Gastroesophageal sphincter (tissue), 4 donors: ENCODE measurements at regions not wholly inside any gene's neighbourhood (a gene's known extent, or its start where the extent isn't known, plus 50 kb on each side); places are given as distances from the start of the nearest gene placed in this dataset.
"Not testable (repeated sequence)": the region's sequence is repeated elsewhere in the genome, so short reads cannot be mapped to it uniquely, and the experiment has no call there.

Experiments used
- ATAC-seq: fragments of 150-250 bp; one replicate; pipeline ENCODE4 v1.9.1; 2016; ENCODE audit warnings: mild to moderate bottlenecking, moderate library complexity
- H3K27ac ChIP-seq, 4 donors: fragments of 200-600 bp; sonication (generic) in 3 of 4; 1 replicate in 3 of 4; 2 replicates in 1 of 4; pipeline ENCODE4 v1.5.1; 2016 to 2019
- H3K27me3 ChIP-seq: fragments of 200-600 bp; sonication (generic); one replicate; pipeline ENCODE4 v1.5.1; 2019
- H3K36me3 ChIP-seq, 2 donors: fragments of 200-600 bp; sonication (generic); one replicate each; pipeline ENCODE4 v1.5.1; 2019; ENCODE audit warnings: control low read depth in 1 of 2
- H3K4me1 ChIP-seq, 3 donors: fragments of 200-600 bp; sonication (generic); 1 replicate in 2 of 3; 2 replicates in 1 of 3; pipeline ENCODE4 v1.5.1; 2016 to 2019; ENCODE audit warnings: control low read depth in 2 of 3
- H3K4me3 ChIP-seq, 2 donors: fragments of 200-600 bp; sonication (generic); one replicate each; pipeline ENCODE4 v1.5.1; 2019; ENCODE audit warnings: mild to moderate bottlenecking in 1 of 2, moderate library complexity in 1 of 2
- H3K9me3 ChIP-seq, 3 donors: fragments of 200-600 bp; sonication (generic); one replicate each; pipeline ENCODE4 v1.5.1; 2017 to 2019; ENCODE audit warnings: control low read depth in 2 of 3
- EP300 ChIP-seq: sonication (generic); formaldehyde crosslinking; IDR thresholded peaks from one replicate; pipeline ENCODE4 v1.6.1; 2017; ENCODE audit warnings: antibody characterized with exemption, mild to moderate bottlenecking
- POLR2A ChIP-seq, 2 donors: fragments of 450-650 bp; IDR thresholded peaks; one replicate each; pipeline ENCODE4 v1.6.1; 2017; ENCODE audit warnings: antibody characterized with exemption in 2 of 2, mild to moderate bottlenecking in 2 of 2, moderate library complexity in 1 of 2
- POLR2AphosphoS5 ChIP-seq: sonication (generic); formaldehyde crosslinking; IDR thresholded peaks from one replicate; pipeline ENCODE4 v1.6.1; 2017; ENCODE audit warnings: antibody characterized with exemption
- WGBS, 2 donors: methylation state at CpG; one replicate each; pipeline ENCODE4 v1.1.5; 2018; ENCODE audit warnings: low coverage in 1 of 2; 5-methylcytosine and 5-hydroxymethylcytosine counted together
- TF ChIP-seq, protein P1 (sequence below), 4 experiments: fragments of 200-600 bp in 2 of 4; fragments of 450-650 bp in 2 of 4; sonication (generic) in 1 of 4; IDR thresholded peaks; one replicate each; pipeline ENCODE4 v1.5.1; 2017 to 2019; ENCODE audit warnings: antibody characterized with exemption in 4 of 4, mild to moderate bottlenecking in 2 of 4, moderate library complexity in 2 of 4

DNA sequence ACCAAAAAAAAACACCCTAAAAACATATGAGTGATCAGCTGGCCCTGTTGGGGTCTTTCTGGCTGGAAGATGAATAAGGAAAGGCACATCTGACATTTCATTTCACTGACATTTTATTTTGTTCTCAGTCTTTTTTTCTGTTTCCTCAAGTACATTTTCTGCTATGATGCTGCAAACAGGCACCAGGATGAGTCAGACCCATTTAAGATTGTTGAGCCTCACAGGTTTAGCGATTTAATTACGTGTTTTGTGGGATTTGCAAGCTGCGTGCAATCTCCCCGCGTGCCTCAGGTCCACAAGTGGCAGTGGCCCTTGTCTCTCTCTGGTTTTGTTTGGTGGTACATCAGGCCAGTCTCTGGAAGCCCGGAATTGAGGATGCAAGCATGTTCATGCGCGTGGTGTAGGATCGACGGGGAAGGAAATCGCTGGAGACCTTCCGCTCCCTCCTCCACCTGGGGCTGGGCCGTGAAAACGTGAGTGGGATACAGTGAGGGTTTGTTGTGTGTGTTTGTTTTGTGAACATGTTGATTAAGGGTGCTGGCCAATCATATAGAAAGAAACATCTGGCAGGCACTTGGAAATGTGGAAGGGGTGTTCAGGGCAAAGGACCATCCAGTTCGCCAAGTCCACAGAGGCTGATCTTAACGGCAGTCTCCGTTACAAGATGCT, 120.2 kb upstream of the ZNF516 start:
- TF ChIP-seq POLR2A (IDR thresholded peaks at IDR 0.05), result no peak
- TF ChIP-seq POLR2AphosphoS5, result no peak
- TF ChIP-seq, protein P1, sequence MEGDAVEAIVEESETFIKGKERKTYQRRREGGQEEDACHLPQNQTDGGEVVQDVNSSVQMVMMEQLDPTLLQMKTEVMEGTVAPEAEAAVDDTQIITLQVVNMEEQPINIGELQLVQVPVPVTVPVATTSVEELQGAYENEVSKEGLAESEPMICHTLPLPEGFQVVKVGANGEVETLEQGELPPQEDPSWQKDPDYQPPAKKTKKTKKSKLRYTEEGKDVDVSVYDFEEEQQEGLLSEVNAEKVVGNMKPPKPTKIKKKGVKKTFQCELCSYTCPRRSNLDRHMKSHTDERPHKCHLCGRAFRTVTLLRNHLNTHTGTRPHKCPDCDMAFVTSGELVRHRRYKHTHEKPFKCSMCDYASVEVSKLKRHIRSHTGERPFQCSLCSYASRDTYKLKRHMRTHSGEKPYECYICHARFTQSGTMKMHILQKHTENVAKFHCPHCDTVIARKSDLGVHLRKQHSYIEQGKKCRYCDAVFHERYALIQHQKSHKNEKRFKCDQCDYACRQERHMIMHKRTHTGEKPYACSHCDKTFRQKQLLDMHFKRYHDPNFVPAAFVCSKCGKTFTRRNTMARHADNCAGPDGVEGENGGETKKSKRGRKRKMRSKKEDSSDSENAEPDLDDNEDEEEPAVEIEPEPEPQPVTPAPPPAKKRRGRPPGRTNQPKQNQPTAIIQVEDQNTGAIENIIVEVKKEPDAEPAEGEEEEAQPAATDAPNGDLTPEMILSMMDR (IDR thresholded peaks at IDR 0.05), result no peak
- TF ChIP-seq EP300, result no peak
- no peak for ATAC-seq
- no peaks in the 10 kb centered on the region for H3K27me3 ChIP-seq
- H3K9me3 ChIP-seq, result no peaks in the 10 kb centered on the region
- H3K4me3 ChIP-seq, result no peak overlapping the region
- peaks cover 0 to 21% (median 9%) of the 10 kb centered on the region in 3 donors for H3K4me1 ChIP-seq
- 94 to 98% methylated on average over 8 to 9 of the region's 17 CpGs for WGBS, 2 donors
- H3K36me3 ChIP-seq, result no peaks in the 10 kb centered on the region
- H3K27ac ChIP-seq, result no peak overlapping the region

DNA sequence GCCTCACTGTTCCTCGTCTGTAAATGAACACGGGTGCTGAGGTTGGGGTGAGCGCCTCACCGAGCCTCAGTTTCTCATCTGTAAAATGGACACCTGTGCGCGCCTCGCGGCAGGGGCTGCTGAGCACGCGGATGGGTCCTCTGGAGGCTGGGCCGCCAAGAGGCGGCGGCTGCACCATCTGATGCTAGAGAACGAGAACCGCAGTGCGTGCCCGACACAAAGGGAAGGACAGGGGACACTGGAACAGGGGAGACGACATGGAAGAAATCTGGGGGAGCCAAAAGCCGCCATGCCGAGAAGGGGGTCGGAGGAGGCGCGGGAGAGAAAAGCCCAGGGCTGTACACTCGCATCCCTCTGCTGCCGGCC, 118.7 kb upstream of the ZNF516 start:
- Histone ChIP-seq H3K4me1 (peaks cover 0 to 6% (median 0%) of the 10 kb centered on the region in 3 donors), H3K36me3 (no peaks in the 10 kb centered on the region), H3K4me3 (no peak overlapping the region), H3K9me3 (no peaks in the 10 kb centered on the region), H3K27me3 (no peaks in the 10 kb centered on the region), H3K27ac (no peak overlapping the region)
- no peak for TF ChIP-seq POLR2AphosphoS5
- no peak for TF ChIP-seq POLR2A (IDR thresholded peaks at IDR 0.05)
- TF ChIP-seq, protein P1 (IDR thresholded peaks at IDR 0.05), result no peak
- TF ChIP-seq EP300, result no peak
- no peak for ATAC-seq
- 67% methylated on average over 1 of the region's 25 CpGs; no CpG with 5 or more reads in 1 of the 2 donors for WGBS, 2 donors

DNA sequence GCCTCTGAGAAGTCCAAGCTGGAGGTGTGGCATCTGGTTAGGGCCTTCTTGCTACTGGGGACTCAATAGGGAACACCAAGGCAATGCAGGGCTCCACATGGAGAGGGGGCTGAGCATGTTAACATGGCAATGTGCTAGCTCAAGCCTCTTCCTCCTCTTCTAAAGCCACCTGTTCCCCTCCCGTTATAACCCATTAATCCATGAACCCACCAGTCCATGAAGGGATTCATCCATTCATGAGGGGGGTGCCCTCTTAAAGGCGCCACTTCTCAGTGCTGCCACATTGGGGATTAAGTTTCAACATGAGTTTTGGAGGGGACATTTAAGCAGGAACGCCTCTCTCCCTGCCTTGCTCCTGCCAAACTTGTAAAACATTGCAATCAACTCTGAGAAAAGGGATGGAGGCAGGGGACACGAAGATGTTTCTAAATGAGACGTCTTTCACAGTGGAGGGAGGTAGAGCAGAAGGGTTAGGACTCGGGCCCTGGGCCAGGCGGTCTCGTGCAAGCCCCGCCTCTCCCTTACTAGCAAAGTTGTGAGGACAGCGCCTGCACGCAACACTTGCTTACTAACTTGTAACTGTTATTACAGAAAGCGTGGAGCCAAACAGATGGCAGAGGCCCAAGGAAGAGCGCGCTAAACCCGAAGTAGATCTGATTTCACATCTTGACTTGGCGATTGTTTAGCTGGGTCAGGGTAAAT, 118.2 kb upstream of the ZNF516 start:
- no peak for ATAC-seq
- WGBS, 2 donors, result 100% methylated on average over 2 of the region's 16 CpGs; no CpG with 5 or more reads in 1 of the 2 donors
- TF ChIP-seq EP300 (no peak), POLR2AphosphoS5 (no peak)
- TF ChIP-seq, protein P1 (IDR thresholded peaks at IDR 0.05), result no peak
- peaks cover 0 to 4% (median 0%) of the 10 kb centered on the region in 3 donors for H3K4me1 ChIP-seq
- no peaks in the 10 kb centered on the region for H3K36me3 ChIP-seq
- H3K27ac ChIP-seq, result no peak overlapping the region
- no peaks in the 10 kb centered on the region for H3K27me3 ChIP-seq
- H3K4me3 ChIP-seq, result no peak overlapping the region
- no peaks in the 10 kb centered on the region for H3K9me3 ChIP-seq

DNA sequence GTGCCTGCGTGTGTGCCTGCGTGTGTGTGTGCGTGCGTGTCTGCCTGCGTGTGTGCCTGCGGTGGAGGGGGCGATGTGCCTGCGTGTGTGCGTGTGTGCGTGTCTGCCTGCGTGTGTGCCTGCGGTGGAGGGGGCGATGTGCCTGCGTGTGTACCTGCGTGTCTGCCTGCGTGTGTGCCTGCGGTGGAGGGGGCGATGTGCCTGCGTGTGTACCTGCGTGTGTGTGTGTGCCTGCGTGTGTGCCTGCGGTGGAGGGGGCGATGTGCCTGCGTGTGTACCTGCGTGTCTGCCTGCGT, 116.7 kb upstream of the ZNF516 start:
- no CpG with 5 or more reads among the region's 26 CpGs for WGBS, 2 donors
- not testable (repeated sequence) for ATAC-seq

DNA sequence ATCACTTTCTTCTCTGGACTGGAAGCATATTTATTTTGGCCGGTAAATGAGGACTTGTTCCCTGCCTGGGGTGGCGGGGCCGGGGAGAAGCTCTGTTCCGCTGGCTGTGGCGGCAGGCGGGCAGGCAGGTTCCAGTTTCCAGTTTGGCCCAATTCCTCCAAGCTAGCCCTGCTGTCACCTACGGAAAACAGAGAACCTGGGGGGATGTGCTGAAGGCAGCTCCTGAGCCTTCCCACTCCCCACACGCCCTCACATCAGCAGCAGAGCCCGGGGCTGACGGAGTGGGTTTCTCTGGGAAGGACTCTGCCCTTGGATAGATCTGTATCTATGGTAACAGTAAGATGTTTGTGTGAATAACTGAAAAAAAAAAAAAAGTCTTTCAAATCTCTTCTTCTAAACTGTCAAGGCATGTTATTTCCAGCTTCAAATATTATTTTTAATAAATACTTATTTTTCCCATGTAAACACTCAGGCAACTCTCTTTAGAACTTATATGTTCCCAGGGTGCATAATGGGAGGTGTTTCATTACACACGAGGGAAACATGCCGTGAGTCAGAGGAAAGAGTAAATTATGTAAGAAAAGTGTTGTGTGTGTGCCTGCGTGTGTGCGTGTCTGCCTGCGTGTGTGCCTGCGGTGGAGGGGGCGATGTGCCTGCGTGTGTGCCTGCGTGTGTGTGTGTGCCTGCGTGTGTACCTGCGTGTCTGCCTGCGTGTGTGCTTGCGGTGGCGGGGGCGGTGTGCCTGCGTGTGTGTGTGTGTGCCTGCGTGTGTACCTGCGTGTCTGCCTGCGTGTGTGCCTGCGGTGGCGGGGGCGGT, 116.1 kb upstream of the ZNF516 start:
- Histone ChIP-seq H3K4me3 (peak overlapping the region in 1 of 2 donors; percentile 23), H3K36me3 (no peaks in the 10 kb centered on the region), H3K27me3 (no peaks in the 10 kb centered on the region), H3K27ac (no peak overlapping the region), H3K9me3 (no peaks in the 10 kb centered on the region), H3K4me1 (peaks cover 0 to 4% (median 0%) of the 10 kb centered on the region in 3 donors)
- ATAC-seq, result no peak
- WGBS, 2 donors, result 48 to 53% methylated on average over 7 to 14 of the region's 32 CpGs
- no peak for TF ChIP-seq POLR2AphosphoS5
- no peak for TF ChIP-seq EP300
- TF ChIP-seq POLR2A (IDR thresholded peaks at IDR 0.05), result no peak
- TF ChIP-seq, protein P1 (IDR thresholded peaks at IDR 0.05), result no peak

More for the DNA sequence above, 116.7 kb upstream of the ZNF516 start:
- H3K27me3 ChIP-seq, H3K4me1 ChIP-seq, H3K36me3 ChIP-seq, H3K27ac ChIP-seq, H3K9me3 ChIP-seq, H3K4me3 ChIP-seq: not testable (repeated sequence)
